ENCODE measurements at regions not wholly inside any gene's neighbourhood (a gene's known extent, or its start where the extent isn't known, plus 50 kb on each side); places are given as distances from the start of the nearest gene placed in this dataset.
A peak's percentile ranks its signal among the peaks of the same experiment; 100 is the strongest.

DNA sequence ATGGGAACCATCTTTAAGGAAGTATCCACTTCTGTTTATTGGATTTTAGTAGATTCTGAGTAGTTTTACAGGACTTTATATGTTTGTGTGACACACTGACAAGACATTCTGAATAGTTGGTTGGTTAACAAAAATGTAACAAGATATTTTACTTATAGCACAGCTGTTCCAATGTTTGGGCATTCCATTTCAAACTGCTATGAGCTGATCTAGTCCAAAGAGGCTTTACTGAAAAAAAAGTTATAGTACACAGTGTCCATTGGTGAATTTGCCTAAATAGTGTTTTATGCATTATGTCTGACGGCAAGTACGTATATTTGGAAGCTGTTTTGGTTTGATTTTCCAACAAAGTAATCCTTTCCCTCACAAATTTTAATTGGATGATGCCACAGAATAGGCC lies 99.1 kb downstream of the SAMD9 start:
- DNase-seq (ENCODE audit: low read depth): no peak
- TF ChIP-seq, protein P1, sequence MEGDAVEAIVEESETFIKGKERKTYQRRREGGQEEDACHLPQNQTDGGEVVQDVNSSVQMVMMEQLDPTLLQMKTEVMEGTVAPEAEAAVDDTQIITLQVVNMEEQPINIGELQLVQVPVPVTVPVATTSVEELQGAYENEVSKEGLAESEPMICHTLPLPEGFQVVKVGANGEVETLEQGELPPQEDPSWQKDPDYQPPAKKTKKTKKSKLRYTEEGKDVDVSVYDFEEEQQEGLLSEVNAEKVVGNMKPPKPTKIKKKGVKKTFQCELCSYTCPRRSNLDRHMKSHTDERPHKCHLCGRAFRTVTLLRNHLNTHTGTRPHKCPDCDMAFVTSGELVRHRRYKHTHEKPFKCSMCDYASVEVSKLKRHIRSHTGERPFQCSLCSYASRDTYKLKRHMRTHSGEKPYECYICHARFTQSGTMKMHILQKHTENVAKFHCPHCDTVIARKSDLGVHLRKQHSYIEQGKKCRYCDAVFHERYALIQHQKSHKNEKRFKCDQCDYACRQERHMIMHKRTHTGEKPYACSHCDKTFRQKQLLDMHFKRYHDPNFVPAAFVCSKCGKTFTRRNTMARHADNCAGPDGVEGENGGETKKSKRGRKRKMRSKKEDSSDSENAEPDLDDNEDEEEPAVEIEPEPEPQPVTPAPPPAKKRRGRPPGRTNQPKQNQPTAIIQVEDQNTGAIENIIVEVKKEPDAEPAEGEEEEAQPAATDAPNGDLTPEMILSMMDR (IDR thresholded peaks at IDR 0.05; ENCODE audit: control insufficient read depth, insufficient read depth, low read depth, low read length, missing control alignments): no peak
- H3K4me3 ChIP-seq (ENCODE audit: control insufficient read depth, low read depth, low read length): no peak overlapping the region

DNA sequence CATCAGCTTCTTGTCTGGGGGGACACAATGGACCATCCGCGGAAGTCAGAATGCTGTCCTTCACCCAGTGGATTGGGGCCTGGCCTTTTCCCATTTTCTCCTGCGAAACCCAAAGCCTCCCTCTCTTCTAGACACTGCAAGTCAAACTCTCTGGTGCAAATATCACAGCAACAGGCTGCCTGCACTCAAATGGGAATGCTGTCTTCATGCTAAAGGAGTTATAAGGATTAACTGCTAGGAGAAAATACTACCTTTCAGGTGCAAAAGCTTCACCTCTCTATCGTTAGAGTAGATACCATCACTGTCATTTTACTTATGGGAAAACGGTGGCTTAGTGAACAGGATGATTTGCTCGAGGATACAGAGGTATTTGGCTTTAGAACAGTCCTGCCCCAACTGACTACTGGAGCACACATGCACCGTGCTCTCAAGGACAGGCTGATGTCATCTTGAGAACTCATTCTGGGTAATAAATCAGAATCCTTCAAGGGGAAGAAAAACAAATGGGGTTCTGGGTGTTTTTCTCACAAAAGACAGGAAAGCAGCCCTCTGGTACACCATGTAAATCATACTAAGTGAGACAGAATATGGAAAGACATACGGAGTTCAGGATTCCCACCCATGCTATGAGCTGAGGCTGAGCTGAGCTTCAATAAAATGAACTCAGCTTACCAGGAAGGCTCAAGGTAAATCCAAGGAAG lies 100.9 kb downstream of the SAMD9 start:
- no peak overlapping the region for H3K4me3 ChIP-seq (ENCODE audit: control insufficient read depth, low read depth, low read length)
- DNase-seq (ENCODE audit: low read depth): no peak
- TF ChIP-seq, protein P1 (IDR thresholded peaks at IDR 0.05; ENCODE audit: control insufficient read depth, insufficient read depth, low read depth, low read length, missing control alignments): no peak

DNA sequence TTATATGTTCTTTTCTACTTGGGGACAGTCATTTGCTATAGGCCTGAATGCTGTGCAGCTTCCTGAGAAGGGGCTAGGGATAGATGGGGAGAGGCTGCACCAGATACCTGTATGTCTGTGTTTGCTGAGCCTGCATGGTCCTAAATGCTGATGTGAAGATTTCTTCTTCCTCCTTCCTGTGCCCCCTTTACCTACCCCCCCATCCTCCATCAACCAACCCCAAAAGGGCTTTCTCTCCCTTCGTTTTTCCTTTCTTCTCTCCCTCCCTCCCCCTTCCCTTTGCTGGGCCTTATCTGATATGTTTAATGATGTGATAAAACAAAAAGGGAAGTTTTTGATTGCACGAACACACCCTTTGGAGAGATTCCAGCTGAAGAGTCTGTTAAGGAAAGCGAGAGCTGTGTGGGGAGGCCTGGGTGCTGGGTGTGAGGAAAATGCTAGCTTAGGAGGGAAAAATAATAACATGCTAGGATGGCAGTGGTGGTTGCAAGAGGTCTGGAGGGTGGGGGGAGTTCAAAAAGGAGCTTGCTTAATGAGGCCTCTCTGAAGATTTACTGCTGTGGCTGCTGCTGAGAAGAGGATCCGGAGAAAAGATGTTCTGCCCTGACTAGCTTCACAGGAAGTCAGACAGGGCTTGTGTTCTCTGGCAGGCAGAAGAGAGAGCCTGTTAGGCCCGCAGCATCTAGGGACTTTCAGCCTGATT lies 101.8 kb downstream of the SAMD9 start:
- DNase-seq (ENCODE audit: low read depth): peak; percentile 24
- no peak overlapping the region for H3K4me3 ChIP-seq (ENCODE audit: control insufficient read depth, low read depth, low read length)
- TF ChIP-seq, protein P1 (IDR thresholded peaks at IDR 0.05; ENCODE audit: control insufficient read depth, insufficient read depth, low read depth, low read length, missing control alignments): no peak

DNA sequence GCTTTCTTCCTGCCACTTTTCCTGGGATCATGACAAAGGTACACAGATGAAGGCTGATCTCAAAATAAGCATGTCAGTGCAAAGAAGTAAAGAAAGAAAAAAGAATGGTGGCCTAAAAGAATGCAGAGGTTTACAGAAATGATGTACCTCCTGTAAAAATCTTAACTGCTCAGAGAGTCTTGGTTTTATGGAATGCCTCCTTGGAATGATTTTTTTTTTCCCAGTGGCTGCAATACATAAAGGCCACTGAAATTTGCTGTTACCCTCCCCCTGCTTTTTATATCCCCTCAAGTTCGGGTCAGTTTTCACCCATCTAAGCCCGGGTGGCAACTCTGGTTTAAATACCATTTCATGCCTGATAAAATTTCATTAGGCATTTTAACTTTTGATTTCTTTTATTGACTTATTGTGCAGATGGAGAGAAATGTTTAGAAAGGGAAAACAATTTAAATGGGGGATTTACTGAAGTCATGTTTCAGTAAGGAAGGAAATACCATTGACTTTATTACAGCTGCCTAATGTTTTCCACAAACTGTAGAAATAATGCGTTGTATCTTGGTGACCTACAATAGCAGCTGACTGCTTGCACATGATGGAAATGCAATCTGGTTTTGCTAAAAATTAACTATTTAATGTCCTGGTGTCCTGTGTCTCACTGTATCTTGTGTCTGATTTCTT lies 102.5 kb downstream of the SAMD9 start:
- TF ChIP-seq, protein P1 (IDR thresholded peaks at IDR 0.05; ENCODE audit: control insufficient read depth, insufficient read depth, low read depth, low read length, missing control alignments): no peak
- DNase-seq (ENCODE audit: low read depth): peak; percentile 44
- H3K4me3 ChIP-seq (ENCODE audit: control insufficient read depth, low read depth, low read length): no peak overlapping the region

DNA sequence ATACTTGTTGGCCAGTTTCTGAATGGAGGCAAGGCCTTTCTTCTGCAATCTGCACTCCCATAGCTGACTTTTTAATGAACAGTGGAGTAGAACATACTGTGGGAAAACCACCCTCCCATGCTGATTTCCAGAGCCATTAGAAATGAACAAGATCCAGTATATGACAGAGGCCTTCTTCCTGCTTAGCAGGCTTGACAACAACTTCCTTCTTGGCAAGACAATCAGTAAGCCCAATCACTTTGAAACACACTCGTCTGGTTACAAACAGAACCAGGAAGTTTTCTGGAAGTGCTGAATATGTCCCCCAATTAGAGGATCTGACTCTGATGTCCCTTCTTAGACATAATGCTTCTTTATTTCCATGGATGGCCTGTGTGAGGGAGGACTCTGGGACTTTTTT lies 103.4 kb downstream of the SAMD9 start:
- no peak overlapping the region for H3K4me3 ChIP-seq (ENCODE audit: control insufficient read depth, low read depth, low read length)
- no peak for DNase-seq (ENCODE audit: low read depth)
- TF ChIP-seq, protein P1 (IDR thresholded peaks at IDR 0.05; ENCODE audit: control insufficient read depth, insufficient read depth, low read depth, low read length, missing control alignments): no peak

DNA sequence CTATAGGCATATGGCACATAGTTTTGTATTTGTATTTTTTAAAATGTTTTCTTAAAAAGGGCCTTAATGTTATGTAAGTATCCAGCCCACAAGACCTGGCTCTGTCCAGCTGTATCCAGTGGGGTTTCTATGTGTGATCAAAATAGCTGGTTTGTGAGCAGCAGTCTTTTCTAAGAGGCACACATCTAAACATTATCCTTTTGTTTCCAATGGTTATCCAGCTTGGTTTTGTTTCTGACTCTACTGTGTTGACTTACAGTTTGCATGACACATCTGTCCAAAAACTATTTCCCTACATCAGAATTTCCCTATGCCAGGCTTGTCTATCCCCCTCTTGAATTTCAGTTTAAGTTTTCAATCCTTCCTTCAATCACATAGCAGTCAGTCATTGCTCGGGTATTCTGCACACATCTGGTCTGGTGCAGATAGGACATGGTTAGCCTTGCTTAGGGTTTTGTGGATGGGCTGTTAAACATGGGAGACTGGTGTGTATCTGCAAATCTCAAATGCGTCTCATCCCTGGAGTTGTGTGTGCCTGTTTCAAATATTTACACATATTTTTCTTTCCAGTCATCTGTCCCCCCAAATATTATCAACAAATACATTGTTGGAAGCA lies 104.2 kb downstream of the SAMD9 start:
- TF ChIP-seq, protein P1 (IDR thresholded peaks at IDR 0.05; ENCODE audit: control insufficient read depth, insufficient read depth, low read depth, low read length, missing control alignments): no peak
- H3K4me3 ChIP-seq (ENCODE audit: control insufficient read depth, low read depth, low read length): no peak overlapping the region
- no peak for DNase-seq (ENCODE audit: low read depth)
